LoVo (cell line): ENCODE measurements at regions not wholly inside any gene's neighbourhood (a gene's known extent, or its start where the extent isn't known, plus 50 kb on each side); places are given as distances from the start of the nearest gene placed in this dataset.

ENCODE experiments used
- DNase-seq: peaks from one replicate; pipeline ENCODE4 v3.0.0-alpha.2; 2016; ENCODE audit warnings: low spot score

DNA sequence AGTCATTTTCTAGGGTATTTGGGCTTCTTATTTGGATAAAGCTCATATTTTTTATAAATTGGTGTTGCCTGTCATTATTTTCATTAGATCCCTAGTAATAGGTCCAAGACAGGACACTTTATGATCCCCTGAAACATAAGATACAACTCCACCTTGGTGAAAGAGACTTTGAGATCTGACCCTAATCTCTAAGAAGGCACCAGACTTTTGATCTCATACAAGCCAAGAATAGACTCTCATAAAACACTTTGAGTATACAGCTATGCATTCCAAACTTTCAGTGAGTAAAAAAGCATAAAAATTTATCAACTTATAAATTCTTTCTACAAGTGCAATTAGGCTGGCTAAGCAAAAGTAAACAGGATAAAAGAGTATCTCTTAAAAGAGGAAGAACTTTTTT lies 451.2 kb downstream of the MN1 start:
- no peak for DNase-seq

DNA sequence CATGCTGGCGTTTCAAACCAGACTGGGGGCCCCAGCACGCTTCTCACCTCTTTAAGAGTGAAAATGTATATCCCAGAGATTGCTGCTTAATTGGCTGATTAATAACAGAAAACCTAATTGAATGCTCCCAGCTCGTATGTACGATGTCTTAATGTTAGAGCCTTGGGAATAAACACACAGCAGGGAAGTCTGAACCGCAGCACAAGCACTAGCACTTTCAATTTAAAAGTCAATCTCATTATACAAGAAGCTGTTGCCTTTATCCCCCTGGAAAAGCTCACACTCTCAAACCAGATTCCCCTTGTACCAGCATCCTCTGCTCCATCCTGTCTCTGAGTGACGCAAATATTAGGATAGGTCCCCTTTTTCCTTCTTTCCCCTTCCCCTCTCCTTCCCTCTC lies 449.1 kb downstream of the MN1 start:
- no peak for DNase-seq

DNA sequence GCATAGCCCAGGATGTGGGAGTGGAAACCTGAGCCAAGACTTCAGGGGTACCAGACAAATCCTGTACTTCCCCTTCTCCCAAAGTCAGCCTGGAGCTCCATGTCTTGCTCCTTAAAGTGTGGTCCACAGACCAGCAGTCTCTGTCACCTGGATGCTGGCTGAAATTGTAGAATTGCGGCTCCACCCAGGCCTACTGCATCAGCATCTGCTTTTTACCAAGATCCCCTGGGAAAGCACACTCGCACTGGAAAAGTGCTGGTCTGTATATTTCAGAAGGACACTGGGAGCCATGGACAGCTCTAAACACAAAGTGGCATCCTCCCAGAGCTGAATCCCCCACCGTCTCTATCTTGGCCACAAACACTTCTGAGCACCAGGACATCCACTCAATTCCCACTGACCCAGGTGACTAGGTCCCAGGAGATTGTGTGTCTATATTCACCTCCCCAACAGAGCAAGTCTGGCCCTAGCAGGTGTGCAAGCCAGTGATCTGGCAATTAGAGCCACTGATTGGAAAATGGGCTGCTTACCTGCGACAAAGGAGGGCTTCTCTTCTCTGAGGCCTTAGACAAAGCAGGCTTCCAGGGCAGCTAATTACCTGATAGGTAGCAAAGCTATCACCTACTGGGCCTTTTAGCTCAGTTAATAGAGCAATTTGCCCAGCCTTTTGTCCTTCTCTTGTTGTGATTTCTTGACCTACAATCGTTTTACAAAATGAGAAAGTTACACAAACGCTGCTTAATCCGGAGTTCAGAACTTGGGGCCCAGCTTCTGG lies 443.3 kb downstream of the MN1 start:
- no peak for DNase-seq

DNA sequence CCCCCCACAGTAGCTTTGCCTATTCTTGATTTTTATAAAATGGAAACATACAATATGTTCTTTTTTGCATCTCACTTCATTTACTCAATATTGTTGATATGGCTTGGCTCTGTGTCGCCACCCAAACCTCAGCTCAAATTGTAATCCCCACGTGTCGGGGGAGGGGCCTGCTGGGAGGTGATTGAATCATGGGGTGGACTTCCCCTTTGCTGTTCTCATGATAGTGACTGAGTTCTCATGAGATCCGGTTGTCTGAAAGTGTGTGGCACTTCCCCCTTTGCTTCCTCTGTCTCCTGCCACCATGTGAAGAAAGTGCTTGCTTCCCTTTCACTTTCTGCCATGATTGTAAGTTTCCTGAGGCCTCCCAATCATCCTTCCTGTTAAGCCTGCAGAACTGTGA lies 431.3 kb downstream of the MN1 start:
- no peak for DNase-seq

DNA sequence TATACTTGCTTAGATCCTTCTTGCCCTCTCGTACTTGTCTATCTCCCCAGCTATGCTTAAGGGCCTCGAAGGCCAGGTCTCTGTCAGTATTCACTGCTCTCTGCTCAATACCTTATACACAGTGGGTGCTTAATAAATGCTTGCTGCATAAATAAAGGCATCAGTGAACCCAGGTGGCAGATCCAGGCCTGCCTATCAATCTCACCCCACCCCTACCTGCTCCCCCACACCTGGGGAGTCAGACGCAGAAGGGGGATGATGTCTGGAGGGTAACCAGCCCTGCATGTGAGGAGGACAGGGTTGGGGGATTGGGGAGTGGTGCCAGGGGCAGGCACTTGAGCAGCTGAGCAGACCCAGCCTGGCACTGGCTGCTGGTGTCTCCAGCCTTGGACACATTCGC lies 430.6 kb downstream of the MN1 start:
- DNase-seq: no peak

DNA sequence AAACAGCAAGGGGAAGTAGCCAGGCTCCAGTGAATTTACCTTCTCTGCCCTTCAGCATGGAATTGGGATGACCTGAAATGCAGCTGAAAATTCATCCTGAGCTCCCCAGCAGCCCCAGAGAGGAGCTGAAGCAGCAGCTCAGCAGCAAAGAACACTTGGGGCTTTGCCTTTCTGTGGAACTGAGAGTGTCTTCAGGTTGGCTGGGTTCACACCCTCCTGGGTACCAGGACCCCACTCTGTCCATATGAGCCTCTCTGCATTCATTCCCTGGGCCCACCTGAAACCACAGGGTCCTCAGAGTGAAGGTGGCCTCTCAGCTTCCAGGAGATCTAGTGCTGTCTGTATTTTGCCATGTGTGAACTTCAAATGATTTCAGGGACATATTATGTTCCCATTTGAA lies 429.2 kb downstream of the MN1 start:
- no peak for DNase-seq

DNA sequence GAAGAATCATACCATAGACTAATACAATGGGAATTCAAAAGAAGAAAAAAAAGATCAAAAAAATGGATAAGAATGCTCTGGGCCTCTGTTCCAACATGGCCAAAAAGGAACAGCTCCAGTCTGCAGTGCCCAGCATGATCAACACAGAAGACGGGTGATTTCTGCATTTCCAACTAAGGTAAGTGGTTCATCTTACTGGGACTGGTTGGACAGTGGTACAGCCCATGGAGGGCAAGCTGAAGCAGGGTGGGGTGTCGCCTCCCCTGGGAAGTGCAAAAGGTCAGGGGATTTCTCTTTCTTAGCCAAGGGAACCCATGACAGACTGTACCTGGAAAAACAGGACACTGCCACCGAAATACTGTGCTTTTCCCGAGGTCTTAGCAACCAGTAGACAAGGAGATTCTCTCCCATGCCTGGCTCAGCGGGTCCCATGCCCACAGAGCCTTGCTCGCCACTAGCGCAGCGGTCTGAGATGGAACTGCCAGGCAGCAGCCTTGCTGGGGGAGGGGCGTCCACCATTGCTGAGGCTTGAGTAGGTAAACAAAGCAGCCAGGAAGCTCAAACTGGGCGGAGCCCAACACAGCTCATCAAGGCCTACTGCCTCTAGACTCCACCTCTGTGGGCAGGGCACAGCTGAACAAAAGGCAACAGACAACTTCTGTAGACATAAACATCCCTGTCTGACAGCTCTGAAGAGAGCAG lies 428.4 kb downstream of the MN1 start:
- no peak for DNase-seq

DNA sequence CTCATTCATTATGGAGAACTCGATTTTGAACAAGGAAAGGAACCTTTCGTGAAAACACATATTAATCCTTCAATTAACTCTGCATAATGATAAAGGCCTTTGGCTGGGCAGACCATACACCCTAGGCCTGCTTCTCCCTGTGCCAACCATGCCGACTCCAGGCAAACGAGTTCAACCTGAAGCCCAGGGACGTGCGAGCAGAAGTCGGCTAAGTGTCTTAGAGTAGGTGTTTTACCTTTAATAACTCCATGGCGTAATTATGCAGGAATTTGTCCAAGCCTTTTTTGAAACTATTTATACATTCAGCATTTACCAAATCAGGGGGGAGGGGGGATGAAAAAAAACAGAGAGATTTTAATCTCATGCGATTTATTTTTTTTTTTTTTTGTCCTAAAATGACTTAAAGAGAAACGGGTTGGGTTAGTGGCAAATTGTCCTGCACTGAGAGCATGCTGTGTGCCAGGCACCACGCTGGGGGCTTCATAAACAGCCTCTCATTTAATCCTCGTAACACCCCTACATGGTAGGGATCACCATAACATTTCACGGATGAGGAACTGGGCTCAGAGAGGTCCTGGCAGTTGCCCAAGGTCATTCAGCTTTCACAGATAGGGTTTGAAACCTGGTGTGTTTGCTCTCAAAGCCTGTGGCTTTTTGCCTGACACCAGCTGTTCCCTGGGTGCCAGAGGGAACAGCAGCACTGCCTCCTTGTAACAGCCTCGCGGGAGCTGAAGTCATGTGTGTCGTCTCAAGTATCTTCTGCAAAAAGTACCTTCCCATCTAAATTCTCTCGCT lies 423.9 kb downstream of the MN1 start:
- no peak for DNase-seq

DNA sequence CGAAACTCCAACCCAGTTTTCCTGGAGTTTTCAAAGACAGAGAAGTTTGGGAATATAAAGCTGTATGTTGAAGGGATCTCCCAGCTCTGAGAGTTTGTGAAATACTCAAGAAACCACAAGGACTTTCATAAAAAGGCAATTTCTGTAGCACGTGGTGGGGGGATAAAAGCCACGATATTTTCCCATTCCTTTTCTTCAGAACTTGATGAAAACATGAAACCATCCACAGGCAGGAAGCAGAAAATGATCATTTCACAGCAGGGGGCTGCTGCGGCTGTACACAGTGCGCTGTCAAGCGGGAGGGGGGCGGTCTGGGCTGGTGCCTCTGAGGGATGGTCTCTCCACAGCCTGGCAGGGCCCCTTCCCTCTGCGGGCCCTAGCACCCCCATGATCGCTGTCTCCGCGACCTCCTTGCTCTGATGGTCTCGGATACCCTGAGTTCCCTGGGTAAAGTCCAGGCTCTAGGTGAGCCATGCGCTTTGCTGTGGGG lies 423.2 kb downstream of the MN1 start:
- no peak for DNase-seq

DNA sequence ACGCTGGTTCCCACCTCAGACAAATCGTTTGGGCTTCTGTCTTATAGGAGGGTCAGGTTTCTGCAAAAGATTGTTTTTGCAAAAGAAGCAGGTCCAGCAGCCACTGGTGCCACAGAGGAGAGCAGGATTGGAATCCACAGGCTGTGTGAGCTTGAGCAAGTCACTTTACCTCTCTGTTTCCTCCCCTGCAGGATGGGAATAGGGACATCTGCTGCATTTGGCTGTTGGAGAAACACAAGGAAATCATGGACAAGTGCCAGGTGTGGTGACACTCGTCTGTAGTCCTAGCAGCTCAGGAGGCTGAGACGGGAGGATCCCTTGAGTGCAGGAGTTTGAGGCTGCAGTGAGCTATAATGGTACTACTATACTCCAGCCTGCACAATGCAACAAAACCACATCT lies 422.6 kb downstream of the MN1 start:
- DNase-seq: no peak

DNA sequence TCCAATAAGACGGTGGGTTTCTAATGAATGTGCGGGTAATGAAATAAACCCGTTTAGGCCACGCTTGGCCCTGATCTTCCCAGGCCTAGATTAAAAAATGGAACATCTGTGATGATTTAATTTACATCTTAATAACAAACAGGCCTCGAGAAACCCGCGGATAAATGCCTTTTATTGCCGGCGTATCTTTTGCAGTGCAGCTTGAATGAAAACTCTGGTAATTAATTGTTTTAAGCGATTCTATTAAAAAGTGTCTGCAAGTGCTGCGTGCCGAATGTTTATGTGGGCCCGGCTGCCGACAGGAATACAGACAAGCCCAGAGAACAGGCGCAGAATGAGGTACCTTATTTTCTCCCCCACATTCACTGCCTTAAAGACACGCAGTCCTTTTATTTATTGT lies 420.7 kb downstream of the MN1 start:
- DNase-seq: no peak

DNA sequence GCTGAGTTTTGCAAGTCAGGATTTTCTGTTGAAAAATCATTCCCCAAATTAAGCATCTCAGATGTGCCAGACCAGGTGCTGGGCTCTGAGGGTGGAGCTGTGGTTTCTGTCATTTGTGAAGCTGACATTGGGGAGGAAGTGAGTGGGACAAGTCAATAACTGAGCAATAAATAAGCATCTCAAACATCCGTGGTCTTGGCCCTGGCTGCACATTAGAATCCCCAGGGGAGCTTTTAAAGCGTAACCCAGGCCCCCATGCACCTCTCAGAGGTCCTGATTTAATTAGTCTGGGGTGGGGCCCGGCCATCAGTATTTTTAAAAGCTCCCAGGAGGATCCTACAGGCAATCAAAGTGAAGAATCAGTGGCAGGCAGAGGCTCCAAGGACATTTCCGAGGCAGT lies 420.0 kb downstream of the MN1 start:
- DNase-seq: no peak

DNA sequence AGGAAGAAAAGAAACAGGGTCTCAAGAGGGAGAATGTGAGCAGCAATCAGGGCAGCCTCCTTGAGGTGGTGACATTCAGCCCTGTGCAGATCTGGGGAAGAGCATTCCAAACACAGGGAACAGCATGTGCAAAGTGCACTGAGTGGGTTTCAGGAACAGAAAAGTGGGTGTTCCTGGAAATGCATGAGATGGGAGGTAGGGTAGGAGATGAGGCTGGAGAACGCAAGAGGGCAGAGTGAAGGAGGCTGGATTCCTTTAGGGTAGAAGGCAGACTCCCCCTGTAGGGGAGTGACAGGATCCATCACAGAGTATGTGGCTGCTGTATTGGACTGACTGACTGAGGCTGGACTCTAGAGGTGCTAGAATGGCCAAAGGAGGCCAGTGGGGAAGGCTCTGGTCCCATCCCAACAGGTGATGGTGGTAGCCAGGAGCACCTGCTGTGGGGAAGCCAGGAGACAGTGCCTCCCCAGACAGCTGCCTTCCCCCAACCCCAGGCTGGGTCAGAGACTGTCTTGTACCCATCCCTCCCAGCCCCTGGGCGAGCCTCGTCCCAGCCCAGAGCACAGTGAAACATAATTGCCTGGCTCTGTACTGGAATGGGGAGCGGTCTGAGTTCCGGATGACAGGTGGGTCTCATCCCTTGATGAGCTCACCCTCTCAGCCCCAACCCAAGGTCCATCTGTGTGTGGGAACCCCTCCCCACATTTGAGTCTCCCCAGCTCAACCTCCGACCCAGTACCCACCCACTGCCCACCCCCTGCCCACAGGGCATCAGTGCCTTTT lies 419.4 kb downstream of the MN1 start:
- DNase-seq: no peak

DNA sequence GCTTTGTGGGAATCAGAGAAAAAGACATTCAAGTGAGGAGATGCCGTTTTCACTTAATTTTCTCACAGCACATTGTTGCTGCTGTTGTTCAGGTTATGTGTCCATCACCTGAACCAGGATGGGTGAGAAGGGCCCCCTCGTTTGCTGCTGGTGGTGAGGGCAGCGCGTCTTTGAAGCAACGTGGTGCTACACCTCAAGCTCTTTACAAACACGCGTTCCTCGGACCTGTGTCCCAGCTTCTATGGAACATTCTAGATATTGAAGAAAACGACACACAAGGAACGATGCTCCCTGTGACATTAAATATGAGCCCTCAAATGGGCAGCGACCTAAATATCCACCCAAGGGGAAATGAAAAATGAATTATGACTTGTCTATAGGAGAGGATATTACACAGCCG lies 418.6 kb downstream of the MN1 start:
- no peak for DNase-seq

DNA sequence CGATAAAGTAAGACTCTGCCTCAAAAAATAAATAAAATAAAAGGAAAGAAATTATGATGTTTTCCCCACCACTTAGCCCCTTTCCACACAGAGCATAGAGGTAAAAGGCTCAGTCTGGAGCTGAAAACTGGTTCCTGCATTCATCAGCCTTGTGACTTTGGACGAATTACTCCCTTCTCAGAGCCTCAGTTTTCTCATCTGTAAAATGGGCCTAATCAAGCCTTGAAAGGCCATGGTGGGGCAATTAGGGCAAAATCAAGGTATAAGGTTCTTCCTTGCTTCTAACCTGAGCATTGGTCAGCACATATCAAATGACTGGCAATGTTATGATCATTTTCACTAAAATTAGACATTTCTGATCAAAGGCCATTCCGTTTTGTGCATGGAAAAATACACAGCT lies 417.7 kb downstream of the MN1 start:
- DNase-seq: no peak

DNA sequence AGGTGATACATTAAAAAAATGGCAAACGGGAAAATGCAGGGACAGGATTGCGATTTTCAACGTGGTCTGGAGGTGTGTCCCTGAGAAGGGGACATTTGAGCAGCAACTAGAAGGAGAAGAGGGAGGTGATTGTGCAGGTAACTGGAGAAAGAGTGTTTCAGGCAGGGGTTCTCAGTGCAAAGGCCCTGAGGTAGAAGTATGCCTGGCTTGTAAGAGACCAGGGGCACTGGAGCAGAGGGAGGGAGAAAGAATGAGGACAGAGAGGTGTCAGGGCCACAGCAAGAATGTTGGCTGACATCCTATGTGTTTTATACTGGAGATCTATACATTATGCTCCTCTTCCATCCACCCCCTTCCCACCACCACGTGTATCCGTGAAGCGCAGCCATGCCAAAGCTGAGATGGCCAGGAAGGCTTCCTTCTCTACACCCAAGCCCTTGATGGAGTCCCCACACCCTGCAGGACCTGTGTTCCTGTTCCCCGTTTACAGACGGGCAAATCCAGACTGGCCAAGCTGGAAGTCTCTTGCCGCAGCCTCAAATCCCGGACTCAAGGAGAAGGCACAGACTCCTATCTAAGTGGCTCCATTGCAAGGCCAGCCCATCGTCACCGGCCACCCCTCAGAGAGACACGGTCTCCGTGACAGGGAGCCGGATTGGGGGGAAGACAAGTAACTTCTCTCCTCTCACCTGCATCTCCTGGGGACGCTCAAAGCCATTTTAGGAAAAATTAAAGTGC lies 416.1 kb downstream of the MN1 start:
- no peak for DNase-seq

DNA sequence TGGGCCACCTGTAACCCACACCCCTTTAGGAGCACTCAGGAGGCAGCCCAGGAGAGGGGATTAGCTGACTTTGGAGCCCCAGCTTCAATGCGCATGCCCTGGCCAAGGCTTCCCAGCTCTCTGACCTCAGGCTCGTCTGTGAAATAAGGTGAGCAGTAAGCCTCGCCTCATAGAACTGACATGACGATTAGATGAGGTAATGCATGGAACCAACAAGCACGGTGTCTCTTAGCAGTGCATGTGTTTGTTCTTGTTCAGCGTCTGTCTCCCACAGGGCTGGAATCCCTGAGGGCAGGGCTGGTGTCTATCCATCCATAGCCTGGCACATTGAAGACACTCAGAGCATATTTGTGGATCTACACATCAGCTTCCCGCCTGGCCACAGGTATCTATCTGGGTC lies 415.4 kb downstream of the MN1 start:
- no peak for DNase-seq

DNA sequence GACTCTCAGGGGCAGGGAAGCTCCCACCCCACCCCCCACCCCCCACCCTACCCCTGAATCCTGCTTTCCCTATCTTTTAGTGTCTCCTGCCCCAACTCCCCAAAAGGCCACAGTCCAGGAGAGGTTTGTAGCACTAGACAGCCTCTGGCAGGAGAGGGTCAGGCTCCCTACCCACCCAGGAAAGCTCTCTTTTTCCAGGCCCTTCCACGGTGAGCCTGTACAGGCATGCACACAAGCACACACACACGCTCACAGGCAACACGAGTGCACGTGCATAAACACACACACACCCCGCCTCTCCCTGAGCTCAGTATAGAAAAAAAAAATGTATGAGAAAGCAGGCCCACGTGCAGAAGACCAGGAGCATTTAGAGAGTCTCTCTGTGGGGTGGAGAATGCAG lies 414.0 kb downstream of the MN1 start:
- DNase-seq: no peak

DNA sequence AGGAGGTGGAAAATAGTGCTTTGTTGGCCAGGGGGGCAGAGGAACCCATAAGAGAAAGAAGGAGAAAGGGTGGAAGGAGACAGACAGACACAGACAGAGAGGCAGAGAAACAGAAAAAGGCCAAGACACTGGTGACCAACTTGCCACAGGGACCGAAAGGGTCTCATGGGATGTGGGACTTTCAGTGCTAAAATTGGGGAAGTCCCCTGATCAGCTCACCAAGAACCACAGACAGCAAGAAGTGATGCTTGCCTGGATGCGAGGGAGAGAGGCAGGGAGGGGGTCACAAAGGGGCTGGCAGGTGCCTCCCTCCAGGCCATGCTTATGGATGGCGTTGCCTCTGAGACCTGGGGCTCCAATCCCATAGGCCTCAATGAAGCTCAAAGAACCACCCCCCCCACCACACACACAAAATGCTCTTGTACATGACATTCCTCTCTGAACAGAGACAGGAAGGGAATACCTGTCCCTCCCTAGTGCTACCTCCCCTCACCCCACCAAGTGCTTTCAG lies 413.4 kb downstream of the MN1 start:
- no peak for DNase-seq

DNA sequence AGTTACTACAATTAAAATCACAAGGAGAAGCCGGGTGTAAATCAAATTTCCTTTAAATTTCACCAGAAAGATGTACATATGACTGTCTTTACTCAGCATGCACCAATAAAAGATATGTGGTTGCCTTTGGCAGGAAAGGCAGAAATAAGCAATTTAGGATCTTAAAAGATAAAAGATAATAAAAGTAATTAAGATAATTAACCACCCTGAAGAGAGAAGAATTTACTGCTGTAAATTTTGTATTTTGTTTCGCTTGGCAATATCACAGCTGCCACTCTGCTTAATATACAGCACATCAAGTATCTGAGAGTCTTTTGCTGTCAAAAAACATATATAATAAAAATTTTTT lies 411.9 kb downstream of the MN1 start:
- DNase-seq: no peak

DNA sequence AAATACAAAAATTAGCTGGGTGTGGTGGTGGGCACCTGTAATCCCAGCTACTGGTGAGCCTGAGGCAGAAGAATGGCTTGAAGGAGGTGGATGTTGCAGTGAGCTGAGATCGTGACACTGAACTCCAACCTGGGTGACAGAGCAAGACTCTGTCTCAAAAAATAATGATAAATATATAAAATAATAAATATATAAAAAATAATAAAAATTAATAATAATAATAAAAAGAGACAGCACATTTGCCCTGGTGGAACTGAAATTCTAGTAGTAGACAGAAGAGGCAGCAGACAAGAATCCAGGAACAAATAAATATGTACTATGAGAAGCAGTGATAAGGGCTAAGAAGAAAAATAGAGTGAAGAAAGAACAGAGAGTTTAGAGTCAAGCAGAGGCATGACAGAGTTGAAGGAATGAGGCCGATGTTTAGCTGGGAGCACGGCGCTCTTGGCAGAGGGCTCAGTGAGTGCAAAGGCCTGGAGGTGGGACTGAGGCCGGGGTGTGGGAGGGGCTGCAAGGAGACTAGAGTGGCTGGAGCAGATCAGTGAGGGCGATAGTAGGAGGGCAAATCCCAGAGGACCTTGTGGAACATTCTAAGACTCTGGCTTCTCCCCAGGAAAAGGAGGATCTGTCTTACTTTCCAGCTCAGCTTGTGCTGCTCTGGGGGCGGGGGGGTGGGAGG lies 410.3 kb downstream of the MN1 start:
- DNase-seq: no peak
